Colonic mucosa (tissue), 4 donors: ENCODE measurements at regions not wholly inside any gene's neighbourhood (a gene's known extent, or its start where the extent isn't known, plus 50 kb on each side); places are given as distances from the start of the nearest gene placed in this dataset.

ENCODE experiments used
- DNase-seq: peaks from one replicate; pipeline ENCODE4 v3.0.0-alpha.2; 2020
- H3K27ac ChIP-seq: fragments of 200-600 bp; one replicate; pipeline ENCODE4 v1.8.0; 2021
- H3K27me3 ChIP-seq: fragments of 200-600 bp; one replicate; pipeline ENCODE4 v1.8.0; 2021
- H3K36me3 ChIP-seq: fragments of 200-600 bp; one replicate; pipeline ENCODE4 v1.8.0; 2021
- H3K4me1 ChIP-seq: fragments of 200-600 bp; one replicate; pipeline ENCODE4 v1.8.0; 2021; ENCODE audit warnings: mild to moderate bottlenecking
- H3K4me3 ChIP-seq: fragments of 200-600 bp; one replicate; pipeline ENCODE4 v1.8.0; 2021
- H3K9ac ChIP-seq, 2 donors: one replicate each; pipeline ENCODE4 v1.7.0; 2013; ENCODE audit warnings: control low read depth in 2 of 2, low read depth in 2 of 2, low read length in 2 of 2
- H3K9me3 ChIP-seq: fragments of 200-600 bp; one replicate; pipeline ENCODE4 v1.8.0; 2021
- intact Hi-C: fragments of 100-400 bp; cut with DNase I; formaldehyde crosslinking; loops from one replicate; pipeline ENCODE4 v1.14.1; 2022
- TF ChIP-seq, protein P1 (sequence below): fragments of 200-600 bp; IDR thresholded peaks from one replicate; pipeline ENCODE4 v1.8.0; 2022; ENCODE audit warnings: antibody characterized with exemption, mild to moderate bottlenecking
- donor health status: healthy.
- donor health status: DM: no; HTN: no; CAD: no.
- donor health status: DM: no; HTN: no; CAD: no.

DNA sequence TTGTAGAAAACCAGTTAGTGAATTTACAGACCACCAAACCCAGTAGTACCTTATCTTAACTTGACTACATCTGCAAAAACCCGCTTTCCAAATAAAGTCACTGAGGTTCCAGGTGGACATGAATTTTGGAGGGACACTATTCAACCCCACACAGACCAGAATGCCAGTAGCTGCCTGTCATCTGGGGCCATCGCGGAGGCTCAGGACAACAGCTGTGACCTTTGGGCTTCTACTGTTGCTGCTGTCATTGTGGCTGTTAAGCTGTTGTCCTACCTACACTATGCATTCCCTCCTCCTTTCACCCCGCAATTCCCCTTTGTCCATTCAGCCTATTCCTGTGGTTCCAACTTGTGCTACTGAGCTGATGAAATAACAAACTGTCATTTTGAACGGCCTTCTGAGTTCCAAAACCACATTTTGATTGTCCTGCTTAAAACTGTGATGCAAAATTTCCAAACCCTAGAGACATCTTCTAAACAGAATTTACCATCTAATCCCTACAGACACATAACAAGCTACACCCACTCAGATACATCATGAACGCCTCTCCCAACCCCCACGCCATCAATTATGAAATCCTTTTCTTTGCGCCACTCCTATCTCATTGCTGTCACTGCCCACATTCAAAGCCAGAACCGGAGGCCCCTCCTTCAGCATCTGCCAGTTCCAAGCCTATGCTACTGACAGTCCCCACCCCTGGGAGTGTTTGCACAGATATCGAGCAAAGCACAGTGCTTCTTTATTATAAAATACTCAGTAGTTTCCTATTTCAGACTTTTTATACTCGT is 125.0 kb downstream of the C6orf118 start:
- no peak for DNase-seq
- Histone ChIP-seq H3K9ac (no peak overlapping the region), H3K27ac (no peak overlapping the region), H3K4me1 (no peaks in the 10 kb centered on the region), H3K4me3 (no peak overlapping the region), H3K9me3 (no peaks in the 10 kb centered on the region), H3K36me3 (no peaks in the 10 kb centered on the region), H3K27me3 (no peaks in the 10 kb centered on the region)
- intact Hi-C loops: no loop called here
- TF ChIP-seq, protein P1, sequence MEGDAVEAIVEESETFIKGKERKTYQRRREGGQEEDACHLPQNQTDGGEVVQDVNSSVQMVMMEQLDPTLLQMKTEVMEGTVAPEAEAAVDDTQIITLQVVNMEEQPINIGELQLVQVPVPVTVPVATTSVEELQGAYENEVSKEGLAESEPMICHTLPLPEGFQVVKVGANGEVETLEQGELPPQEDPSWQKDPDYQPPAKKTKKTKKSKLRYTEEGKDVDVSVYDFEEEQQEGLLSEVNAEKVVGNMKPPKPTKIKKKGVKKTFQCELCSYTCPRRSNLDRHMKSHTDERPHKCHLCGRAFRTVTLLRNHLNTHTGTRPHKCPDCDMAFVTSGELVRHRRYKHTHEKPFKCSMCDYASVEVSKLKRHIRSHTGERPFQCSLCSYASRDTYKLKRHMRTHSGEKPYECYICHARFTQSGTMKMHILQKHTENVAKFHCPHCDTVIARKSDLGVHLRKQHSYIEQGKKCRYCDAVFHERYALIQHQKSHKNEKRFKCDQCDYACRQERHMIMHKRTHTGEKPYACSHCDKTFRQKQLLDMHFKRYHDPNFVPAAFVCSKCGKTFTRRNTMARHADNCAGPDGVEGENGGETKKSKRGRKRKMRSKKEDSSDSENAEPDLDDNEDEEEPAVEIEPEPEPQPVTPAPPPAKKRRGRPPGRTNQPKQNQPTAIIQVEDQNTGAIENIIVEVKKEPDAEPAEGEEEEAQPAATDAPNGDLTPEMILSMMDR: no peak

DNA sequence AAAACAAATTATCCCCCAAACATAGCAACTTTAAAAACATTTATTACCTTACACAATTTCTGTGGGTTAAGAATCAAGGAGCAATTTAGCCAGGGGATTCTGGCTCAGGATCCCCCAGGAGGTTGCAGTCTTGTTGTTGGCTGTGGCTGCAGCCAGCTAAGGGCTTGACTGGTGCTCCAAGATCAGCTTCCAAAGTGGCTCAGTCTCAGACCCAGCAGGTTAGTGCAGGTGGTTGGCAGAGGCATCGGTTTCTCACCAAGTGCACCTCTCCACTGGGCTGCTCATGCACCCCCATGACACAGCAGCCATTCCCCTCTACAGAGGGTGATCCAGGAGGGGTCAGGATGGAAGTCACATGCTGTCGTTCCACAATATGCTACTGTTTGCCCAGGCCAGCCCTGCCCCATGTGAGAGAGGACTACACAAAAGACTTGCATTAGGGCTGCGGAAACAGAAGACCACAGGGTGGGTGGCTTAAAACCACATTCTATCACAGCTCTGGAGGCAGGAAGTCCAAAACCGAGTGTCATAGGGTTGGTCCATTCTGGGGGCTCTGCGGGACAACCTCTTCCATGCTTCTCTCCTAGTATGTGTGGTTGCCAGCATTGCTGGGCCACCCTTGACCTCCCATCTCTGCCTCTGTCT is 125.8 kb downstream of the C6orf118 start:
- Histone ChIP-seq H3K4me3 (no peak overlapping the region), H3K4me1 (no peaks in the 10 kb centered on the region), H3K9me3 (no peaks in the 10 kb centered on the region), H3K27me3 (no peaks in the 10 kb centered on the region), H3K9ac (no peak overlapping the region), H3K27ac (no peak overlapping the region), H3K36me3 (no peaks in the 10 kb centered on the region)
- intact Hi-C loops: no loop called here
- TF ChIP-seq, protein P1: no peak
- DNase-seq: no peak

DNA sequence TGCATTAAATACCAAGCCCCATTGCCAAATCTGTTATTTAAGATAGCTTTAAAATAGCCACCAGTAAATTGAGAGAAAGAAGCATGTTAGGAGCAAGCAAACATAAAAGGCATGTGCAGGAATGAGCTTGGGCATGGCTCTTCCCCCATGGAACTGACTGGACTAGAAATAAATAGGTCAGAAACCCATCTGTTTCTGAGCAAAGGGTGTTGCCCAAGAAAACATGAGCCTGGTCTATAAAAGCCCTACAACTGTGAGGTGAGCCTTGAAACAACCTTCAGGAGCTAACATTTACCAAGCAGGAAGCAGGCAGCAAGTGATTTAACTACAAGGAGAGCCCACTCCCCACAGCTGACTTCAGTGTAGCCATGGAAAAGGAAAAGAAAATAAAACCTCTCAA is 126.3 kb downstream of the C6orf118 start:
- no peak overlapping the region for H3K4me3 ChIP-seq
- intact Hi-C loops: no loop called here

GRCh38 chr6:165181951-165182414 is 127.4 kb downstream of the C6orf118 start:
- Histone ChIP-seq H3K9ac (no peak overlapping the region), H3K4me1 (no peaks in the 10 kb centered on the region), H3K4me3 (no peak overlapping the region), H3K36me3 (no peaks in the 10 kb centered on the region), H3K27me3 (no peaks in the 10 kb centered on the region), H3K9me3 (no peaks in the 10 kb centered on the region), H3K27ac (no peak overlapping the region)
- TF ChIP-seq, protein P1: no peak
- intact Hi-C loops: no loop called here
- no peak for DNase-seq

More for the DNA sequence above, 126.3 kb downstream of the C6orf118 start:
- Histone ChIP-seq H3K27me3 (no peaks in the 10 kb centered on the region), H3K9me3 (no peaks in the 10 kb centered on the region), H3K36me3 (no peaks in the 10 kb centered on the region), H3K27ac (no peak overlapping the region), H3K4me1 (no peaks in the 10 kb centered on the region), H3K9ac (no peak overlapping the region)
- no peak for DNase-seq
- TF ChIP-seq, protein P1: no peak

DNA sequence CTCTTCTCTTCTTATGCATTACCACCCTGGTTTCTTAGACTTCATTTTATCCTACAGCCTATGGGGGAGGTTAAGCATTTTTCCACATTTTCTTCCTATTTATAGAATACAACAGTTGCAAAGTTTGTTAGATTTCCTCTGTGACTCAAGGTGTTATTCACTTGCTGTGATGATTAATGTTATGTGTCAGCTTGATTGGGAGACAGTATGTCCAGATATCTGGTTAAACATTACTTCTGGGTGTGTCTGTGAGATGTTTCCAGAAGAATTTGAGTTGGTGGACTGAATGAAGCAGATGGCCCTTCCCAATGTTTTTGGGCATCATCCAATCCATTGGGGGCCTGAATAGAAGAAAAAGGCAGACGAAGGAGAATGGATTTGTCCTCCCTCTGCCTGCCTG is 131.3 kb downstream of the C6orf118 start:
- no peak overlapping the region for H3K27ac ChIP-seq
- TF ChIP-seq, protein P1: no peak
- no peak for DNase-seq
- intact Hi-C loops: no loop called here
- no peaks in the 10 kb centered on the region for H3K9me3 ChIP-seq
- no peaks in the 10 kb centered on the region for H3K36me3 ChIP-seq
- H3K4me1 ChIP-seq: no peaks in the 10 kb centered on the region
- no peak overlapping the region for H3K4me3 ChIP-seq
- H3K9ac ChIP-seq: no peak overlapping the region
- H3K27me3 ChIP-seq: no peaks in the 10 kb centered on the region
